BLaER1 (cell line): ENCODE measurements at regions not wholly inside any gene's neighbourhood (a gene's known extent, or its start where the extent isn't known, plus 50 kb on each side); places are given as distances from the start of the nearest gene placed in this dataset.
A peak's percentile ranks its signal among the peaks of the same experiment; 100 is the strongest.

ENCODE experiments used
- H3K27ac ChIP-seq: shearing (Covaris generic); formaldehyde crosslinking; 2 replicates; pipeline ENCODE4 v1.8.1; 2022
- H3K27me3 ChIP-seq: shearing (Covaris generic); formaldehyde crosslinking; 2 replicates; pipeline ENCODE4 v1.8.1; 2022
- H3K36me3 ChIP-seq: shearing (Covaris generic); formaldehyde crosslinking; 2 replicates; pipeline ENCODE4 v1.8.1; 2022
- H3K4me1 ChIP-seq: shearing (Covaris generic); formaldehyde crosslinking; 2 replicates; pipeline ENCODE4 v1.8.1; 2022
- H3K4me2 ChIP-seq: shearing (Covaris generic); formaldehyde crosslinking; 2 replicates; pipeline ENCODE4 v1.8.1; 2022
- H3K4me3 ChIP-seq: shearing (Covaris generic); formaldehyde crosslinking; 2 replicates; pipeline ENCODE4 v1.8.1; 2022
- H3K9ac ChIP-seq: shearing (Covaris generic); formaldehyde crosslinking; 2 replicates; pipeline ENCODE4 v1.8.1; 2022
- H3K9me3 ChIP-seq: shearing (Covaris generic); formaldehyde crosslinking; 2 replicates; pipeline ENCODE4 v1.8.1; 2022
- H4K20me1 ChIP-seq: shearing (Covaris generic); formaldehyde crosslinking; 2 replicates; pipeline ENCODE4 v1.8.1; 2022
- Cebpa-rat ChIP-seq: shearing (Covaris generic); IDR thresholded peaks from 2 replicates; pipeline ENCODE4 v1.8.1; 2022

- no peak overlapping the region for H3K9ac ChIP-seq
- no peaks in the 10 kb centered on the region for H3K9me3 ChIP-seq
- no peak overlapping the region for H3K27ac ChIP-seq
- H3K36me3 ChIP-seq = no peaks in the 10 kb centered on the region
- no peaks in the 10 kb centered on the region for H3K27me3 ChIP-seq
- H3K4me1 ChIP-seq = no peaks in the 10 kb centered on the region
- H3K4me2 ChIP-seq = no peak overlapping the region
- H4K20me1 ChIP-seq = no peaks in the 10 kb centered on the region
- TF ChIP-seq Cebpa-rat = no peak
- H3K4me3 ChIP-seq = no peak overlapping the region
These were observed 121.4 kb upstream of the IGSF21 start for GRCh38 chr1:17986156-17986555.

- TF ChIP-seq Cebpa-rat = no peak
- Histone ChIP-seq H4K20me1 (no peaks in the 10 kb centered on the region), H3K4me2 (no peak overlapping the region), H3K9me3 (no peaks in the 10 kb centered on the region), H3K4me1 (no peaks in the 10 kb centered on the region), H3K27me3 (no peaks in the 10 kb centered on the region), H3K27ac (no peak overlapping the region), H3K9ac (no peak overlapping the region), H3K4me3 (no peak overlapping the region), H3K36me3 (no peaks in the 10 kb centered on the region)
These were observed 117.2 kb upstream of the IGSF21 start for GRCh38 chr1:17990401-17990800.

- no peaks in the 10 kb centered on the region for H4K20me1 ChIP-seq
- no peak for TF ChIP-seq Cebpa-rat
- H3K4me2 ChIP-seq = no peak overlapping the region
- no peak overlapping the region for H3K4me3 ChIP-seq
- H3K27ac ChIP-seq = no peak overlapping the region
- no peaks in the 10 kb centered on the region for H3K9me3 ChIP-seq
- H3K27me3 ChIP-seq = no peaks in the 10 kb centered on the region
- no peaks in the 10 kb centered on the region for H3K36me3 ChIP-seq
- no peaks in the 10 kb centered on the region for H3K4me1 ChIP-seq
- H3K9ac ChIP-seq = no peak overlapping the region
These were observed 115.6 kb upstream of the IGSF21 start for GRCh38 chr1:17991996-17992395.

DNA sequence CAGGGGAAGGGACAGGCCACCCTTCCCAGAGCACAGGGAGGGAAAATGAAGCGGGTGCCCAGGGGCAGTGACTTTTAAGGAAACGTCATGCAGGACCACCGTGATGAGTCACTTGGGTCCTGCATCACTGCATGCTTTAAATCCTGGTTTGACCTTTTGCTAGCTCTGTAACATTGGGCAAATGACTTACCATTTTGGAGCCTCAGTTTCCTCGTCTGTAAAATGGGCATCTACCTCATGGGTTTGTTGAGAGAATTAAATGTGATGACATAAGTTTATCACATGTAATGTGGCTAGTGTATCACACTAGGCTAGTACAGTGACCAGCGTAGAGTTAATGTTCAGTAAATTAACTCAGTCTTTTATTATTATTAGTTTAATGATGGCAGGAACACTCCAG lies 114.8 kb upstream of the IGSF21 start:
- H3K27me3 ChIP-seq = no peaks in the 10 kb centered on the region
- H3K36me3 ChIP-seq = no peaks in the 10 kb centered on the region
- H3K4me2 ChIP-seq = no peak overlapping the region
- no peak overlapping the region for H3K4me3 ChIP-seq
- no peak for TF ChIP-seq Cebpa-rat
- no peaks in the 10 kb centered on the region for H3K9me3 ChIP-seq
- no peak overlapping the region for H3K27ac ChIP-seq
- H3K9ac ChIP-seq = no peak overlapping the region
- H4K20me1 ChIP-seq = no peaks in the 10 kb centered on the region
- H3K4me1 ChIP-seq = no peaks in the 10 kb centered on the region

DNA sequence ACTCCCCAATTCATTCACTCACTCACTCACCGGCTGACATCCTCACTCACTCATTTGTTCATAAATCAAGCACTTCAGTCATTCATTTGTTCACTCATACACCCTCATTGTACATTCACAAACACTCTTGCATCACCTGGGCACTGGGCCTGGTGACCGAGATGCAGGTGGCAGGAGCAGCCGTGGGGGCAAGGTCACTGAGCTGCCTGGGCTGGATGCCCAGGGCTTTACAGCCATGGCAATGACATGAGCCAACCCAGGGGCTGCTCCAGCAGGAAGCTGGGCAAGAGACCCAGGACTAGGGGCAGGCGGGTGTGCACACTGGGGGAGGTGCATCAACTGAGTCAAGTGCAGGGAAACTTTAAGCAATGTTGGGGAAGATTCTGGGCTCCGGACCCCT lies 113.6 kb upstream of the IGSF21 start:
- no peaks in the 10 kb centered on the region for H3K9me3 ChIP-seq
- no peak for TF ChIP-seq Cebpa-rat
- H3K4me2 ChIP-seq = no peak overlapping the region

GRCh38 chr1:17995480-17995879 lies 112.1 kb upstream of the IGSF21 start:
- no peaks in the 10 kb centered on the region for H3K27me3 ChIP-seq

More for the DNA sequence above, 113.6 kb upstream of the IGSF21 start:
- Histone ChIP-seq H3K9ac (no peak overlapping the region), H3K27me3 (no peaks in the 10 kb centered on the region), H4K20me1 (no peaks in the 10 kb centered on the region), H3K27ac (no peak overlapping the region), H3K4me3 (no peak overlapping the region), H3K36me3 (no peaks in the 10 kb centered on the region), H3K4me1 (no peaks in the 10 kb centered on the region)

DNA sequence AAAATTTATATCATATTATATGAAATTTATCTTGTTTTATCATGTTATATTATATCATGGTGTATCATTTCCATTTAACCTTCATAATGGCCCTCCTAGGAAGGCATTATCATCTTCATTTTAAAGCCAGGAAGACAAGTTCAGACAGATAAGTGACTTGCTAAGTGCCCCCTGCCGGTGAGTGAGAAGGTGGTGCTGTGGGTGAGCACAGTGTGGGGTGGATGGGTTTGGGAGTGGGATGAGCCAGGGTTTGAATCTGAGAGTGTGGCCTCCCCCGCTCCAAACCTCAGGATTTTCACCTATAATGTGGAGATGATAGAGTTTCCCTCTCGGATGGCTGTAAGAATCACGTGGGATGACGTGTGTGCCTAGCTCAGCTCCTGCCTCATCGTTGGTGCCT lies 108.7 kb upstream of the IGSF21 start:
- H3K27me3 ChIP-seq = no peaks in the 10 kb centered on the region
- no peaks in the 10 kb centered on the region for H3K9me3 ChIP-seq
- H4K20me1 ChIP-seq = no peaks in the 10 kb centered on the region
- TF ChIP-seq Cebpa-rat = no peak
- H3K27ac ChIP-seq = no peak overlapping the region
- no peaks in the 10 kb centered on the region for H3K36me3 ChIP-seq
- H3K4me3 ChIP-seq = no peak overlapping the region
- H3K4me1 ChIP-seq = peaks cover 13% of the 10 kb centered on the region; the same call in 1 of the 2 replicates
- H3K9ac ChIP-seq = no peak overlapping the region
- no peak overlapping the region for H3K4me2 ChIP-seq

More at GRCh38 chr1:17995480-17995879, 112.1 kb upstream of the IGSF21 start:
- no peak for TF ChIP-seq Cebpa-rat
- H3K4me1 ChIP-seq = peaks cover 7% of the 10 kb centered on the region; the same call in 1 of the 2 replicates
- no peaks in the 10 kb centered on the region for H3K36me3 ChIP-seq
- no peak overlapping the region for H3K4me2 ChIP-seq
- no peaks in the 10 kb centered on the region for H4K20me1 ChIP-seq
- H3K9ac ChIP-seq = no peak overlapping the region
- H3K4me3 ChIP-seq = no peak overlapping the region
- H3K9me3 ChIP-seq = no peaks in the 10 kb centered on the region
- no peak overlapping the region for H3K27ac ChIP-seq

- H3K36me3 ChIP-seq = no peaks in the 10 kb centered on the region
- H3K9ac ChIP-seq = no peak overlapping the region
- no peak for TF ChIP-seq Cebpa-rat
- H3K4me1 ChIP-seq = peaks cover 13% of the 10 kb centered on the region; the same call in 1 of the 2 replicates
- H4K20me1 ChIP-seq = no peaks in the 10 kb centered on the region
- H3K4me3 ChIP-seq = no peak overlapping the region
- peak overlapping the region; percentile 32; the same call in 1 of the 2 replicates for H3K4me2 ChIP-seq
- H3K27me3 ChIP-seq = no peaks in the 10 kb centered on the region
- no peak overlapping the region for H3K27ac ChIP-seq
- H3K9me3 ChIP-seq = no peaks in the 10 kb centered on the region
These were observed 107.7 kb upstream of the IGSF21 start for GRCh38 chr1:17999884-18000283.

- H3K9me3 ChIP-seq = no peaks in the 10 kb centered on the region
- H3K4me3 ChIP-seq = no peak overlapping the region
- no peak overlapping the region for H3K4me2 ChIP-seq
- H4K20me1 ChIP-seq = no peaks in the 10 kb centered on the region
- H3K27me3 ChIP-seq = no peaks in the 10 kb centered on the region
- H3K36me3 ChIP-seq = no peaks in the 10 kb centered on the region
- peaks cover 13% of the 10 kb centered on the region; the same call in 1 of the 2 replicates for H3K4me1 ChIP-seq
- no peak overlapping the region for H3K27ac ChIP-seq
- TF ChIP-seq Cebpa-rat = no peak
- no peak overlapping the region for H3K9ac ChIP-seq
These were observed 105.9 kb upstream of the IGSF21 start for GRCh38 chr1:18001725-18002124.

DNA sequence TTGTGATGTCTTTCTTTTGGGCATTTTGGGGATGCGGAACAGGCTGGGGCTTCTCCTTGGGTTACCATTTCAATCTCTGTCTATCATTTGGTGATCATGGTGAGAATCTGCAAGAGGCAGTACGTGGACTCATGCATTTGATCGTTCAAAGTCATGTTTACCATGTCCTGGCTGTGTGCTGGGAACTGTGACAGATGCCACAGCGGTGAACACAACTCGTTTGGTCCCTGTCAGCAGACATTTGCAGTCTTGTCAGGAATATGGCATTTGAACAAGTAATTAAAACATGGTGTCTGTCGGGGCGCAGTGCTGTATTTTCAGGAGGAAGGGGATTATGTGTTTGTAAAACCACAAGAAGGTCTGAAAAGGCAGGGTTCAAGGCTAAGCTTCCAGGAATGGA lies 103.3 kb upstream of the IGSF21 start:
- Histone ChIP-seq H3K4me1 (peaks cover 13% of the 10 kb centered on the region; the same call in 1 of the 2 replicates), H3K27me3 (no peaks in the 10 kb centered on the region)

GRCh38 chr1:18005238-18005637 lies 102.4 kb upstream of the IGSF21 start:
- Histone ChIP-seq H3K4me2 (no peak overlapping the region), H3K36me3 (no peaks in the 10 kb centered on the region), H3K4me1 (peaks cover 8% of the 10 kb centered on the region; the same call in 1 of the 2 replicates), H3K27ac (no peak overlapping the region), H3K27me3 (no peaks in the 10 kb centered on the region), H4K20me1 (peaks cover 1% of the 10 kb centered on the region; the same call in 1 of the 2 replicates), H3K9ac (no peak overlapping the region), H3K4me3 (no peak overlapping the region), H3K9me3 (no peaks in the 10 kb centered on the region)
- no peak for TF ChIP-seq Cebpa-rat

More for the DNA sequence above, 103.3 kb upstream of the IGSF21 start:
- Histone ChIP-seq H3K36me3 (no peaks in the 10 kb centered on the region), H3K9me3 (no peaks in the 10 kb centered on the region), H3K4me3 (no peak overlapping the region), H3K27ac (no peak overlapping the region), H3K9ac (no peak overlapping the region), H4K20me1 (no peaks in the 10 kb centered on the region), H3K4me2 (no peak overlapping the region)
- no peak for TF ChIP-seq Cebpa-rat
